ENCODE measurements at regions not wholly inside any gene's neighbourhood (a gene's known extent, or its start where the extent isn't known, plus 50 kb on each side); places are given as distances from the start of the nearest gene placed in this dataset.
"Not testable (repeated sequence)": the region's sequence is repeated elsewhere in the genome, so short reads cannot be mapped to it uniquely, and the experiment has no call there.

DNA sequence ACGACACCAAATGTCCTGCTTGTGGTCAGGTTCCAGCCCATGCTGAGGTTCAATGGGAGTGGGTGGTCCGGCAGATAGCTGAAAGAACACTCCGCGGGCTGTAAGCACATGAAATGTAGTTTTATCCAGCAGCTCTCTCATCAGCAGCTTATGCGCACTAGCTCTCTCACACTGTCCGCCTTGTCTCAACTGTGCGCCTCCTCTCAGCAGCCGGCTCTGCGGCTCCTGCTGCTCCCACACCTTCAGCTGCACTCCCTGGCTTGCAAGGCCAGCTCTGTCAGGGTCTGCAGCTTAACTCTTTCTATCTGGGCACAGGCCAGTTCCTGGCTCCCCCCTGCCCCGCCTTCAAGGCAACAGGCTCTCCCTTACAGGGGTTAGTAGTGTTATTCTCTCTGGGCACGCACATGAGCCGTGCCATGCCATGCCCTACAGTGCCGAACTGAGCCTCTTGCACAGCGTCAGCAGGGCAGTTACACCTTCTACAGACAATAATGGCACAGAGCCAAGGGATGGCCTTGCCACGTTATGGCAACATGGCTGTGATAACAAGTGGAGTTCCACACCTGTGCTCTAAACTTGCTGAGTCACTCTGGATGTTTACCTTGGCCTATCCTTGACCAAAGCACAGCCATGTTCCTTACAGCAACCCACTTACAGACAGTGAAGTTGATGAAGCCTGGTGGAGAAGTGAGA, 84.0 kb upstream of the LRFN2 start:
- no peak for DNase-seq

DNA sequence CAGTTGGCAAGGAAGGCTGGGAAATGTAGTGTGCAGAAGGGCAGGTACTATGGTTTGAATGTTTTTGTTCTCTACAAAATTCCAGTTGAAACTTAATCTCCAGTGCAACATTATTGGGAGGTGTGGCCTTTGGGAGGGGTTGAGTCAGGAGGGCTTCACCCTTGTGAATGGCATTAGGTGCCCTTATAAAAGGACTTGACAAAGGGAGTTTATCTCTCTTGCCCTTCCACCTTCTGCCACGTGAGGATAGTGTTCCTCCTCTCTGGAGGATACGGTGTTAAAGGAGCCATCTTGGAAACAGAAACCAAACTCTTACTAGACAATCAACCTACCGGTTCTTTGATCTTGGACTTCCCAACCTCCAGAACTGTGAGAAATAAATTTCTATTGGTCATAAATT, 82.2 kb upstream of the LRFN2 start:
- DNase-seq = no peak

DNA sequence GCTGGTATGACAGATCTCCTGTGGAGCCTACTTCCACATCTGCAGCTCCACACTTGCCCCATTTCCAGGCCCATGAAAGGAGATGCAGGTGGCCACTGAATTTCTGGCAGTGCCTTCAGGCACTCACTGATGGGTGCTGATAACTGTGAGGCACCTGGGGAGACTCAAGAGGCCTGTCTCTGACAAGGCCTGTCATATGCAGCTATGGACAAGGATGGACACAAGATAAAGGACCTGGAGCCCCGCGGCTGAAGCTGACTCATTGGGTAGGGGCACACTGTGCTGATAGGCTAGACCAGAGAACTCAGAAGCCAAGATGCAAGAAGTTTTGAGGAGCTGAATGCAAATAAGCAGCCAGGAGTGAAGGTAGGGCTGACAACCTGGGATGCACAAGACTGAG, 81.0 kb upstream of the LRFN2 start:
- DNase-seq = no peak

DNA sequence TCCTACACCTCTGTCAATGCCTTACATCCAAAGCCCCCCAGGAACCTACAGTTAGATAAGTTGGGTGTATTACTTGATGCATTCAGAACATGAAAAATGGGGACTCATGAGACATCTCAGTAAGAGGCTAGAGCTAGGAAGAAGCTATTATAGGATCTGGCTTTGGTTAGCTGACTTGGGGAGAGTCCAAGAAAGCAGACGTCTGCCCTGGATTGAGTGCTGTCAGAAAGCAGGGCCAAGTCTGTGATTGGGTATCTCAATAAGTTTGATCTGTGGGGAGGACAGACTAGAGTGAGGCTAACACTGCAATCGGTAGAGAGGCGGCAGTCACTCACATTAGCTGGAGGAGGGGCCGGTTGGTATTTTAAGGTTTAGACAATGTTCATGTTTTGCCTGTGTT, 79.4 kb upstream of the LRFN2 start:
- no peak for DNase-seq

DNA sequence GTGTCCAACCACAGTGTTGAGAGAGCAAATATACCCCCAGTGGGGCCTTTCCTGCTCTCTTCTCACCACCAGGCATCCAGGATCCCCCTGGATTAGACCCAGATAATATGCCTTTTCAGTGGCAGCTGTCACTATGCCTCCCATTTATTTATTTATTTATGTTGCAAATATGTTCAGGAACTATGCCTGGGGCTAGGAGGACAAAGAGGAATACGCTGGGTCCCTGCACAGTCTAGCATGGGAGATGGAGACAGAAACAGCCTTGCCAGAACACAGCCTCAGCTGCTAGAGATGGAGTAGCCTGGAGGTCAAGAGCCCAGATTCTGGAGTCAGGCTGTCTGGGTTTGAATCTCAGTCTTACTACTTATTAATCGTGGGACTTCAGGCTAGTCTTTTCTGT, 74.6 kb upstream of the LRFN2 start:
- no peak for DNase-seq

DNA sequence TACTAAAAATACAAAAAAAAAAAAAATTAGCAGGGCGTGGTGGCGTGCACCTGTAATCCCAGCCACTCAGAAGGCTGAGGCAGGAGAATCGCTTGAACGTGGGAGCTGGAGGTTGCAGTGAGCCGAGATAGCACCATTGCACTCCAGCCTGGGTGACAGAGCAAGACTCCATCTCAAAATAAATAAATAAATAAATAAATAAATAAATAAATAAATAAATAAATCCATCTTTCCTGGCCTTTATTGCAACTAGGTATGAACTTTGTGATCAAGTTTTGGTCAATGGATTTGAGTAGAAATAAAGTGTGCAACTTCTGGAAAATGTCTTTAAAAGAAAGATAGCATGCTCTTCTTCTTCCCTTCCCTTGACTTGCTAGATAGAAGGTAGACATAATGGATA, 69.6 kb upstream of the LRFN2 start:
- DNase-seq = not testable (repeated sequence)

DNA sequence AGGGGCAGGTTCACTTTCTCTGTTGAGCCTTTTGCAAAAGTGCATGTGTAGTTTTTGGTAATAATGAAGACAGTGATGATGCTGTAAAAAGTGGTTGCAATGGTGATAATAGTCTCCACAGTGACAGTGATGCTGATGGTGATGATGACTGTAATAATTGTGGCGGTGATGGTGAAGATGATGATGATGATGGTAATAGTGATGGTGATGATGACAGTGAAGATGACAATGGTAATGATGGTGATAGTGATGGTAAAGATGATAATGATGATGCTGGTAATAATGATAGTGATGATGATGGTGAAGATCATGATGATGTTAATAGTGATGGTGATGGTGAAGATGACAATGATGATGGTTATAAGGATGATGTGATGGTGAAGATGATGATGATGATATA, 67.7 kb upstream of the LRFN2 start:
- no peak for DNase-seq

DNA sequence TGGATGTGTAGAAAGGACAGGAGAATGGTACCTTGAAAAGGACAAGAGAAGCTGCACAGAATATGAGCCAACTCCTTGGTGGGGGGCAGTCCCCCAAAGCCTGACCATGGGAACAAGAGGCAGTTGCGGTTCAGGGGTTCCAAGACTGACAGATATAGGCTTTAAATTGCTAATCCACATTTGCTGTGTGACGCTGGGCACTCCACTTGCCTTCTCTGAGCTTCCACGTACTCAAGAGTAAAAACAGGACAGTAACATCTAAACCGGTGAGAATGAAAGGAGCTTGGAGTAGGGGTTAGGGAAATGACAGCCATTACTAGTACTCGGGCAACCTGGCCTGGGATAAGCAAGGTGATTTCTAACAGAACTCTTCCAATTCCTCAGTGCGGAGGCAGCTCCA, 57.9 kb upstream of the LRFN2 start:
- no peak for DNase-seq

DNA sequence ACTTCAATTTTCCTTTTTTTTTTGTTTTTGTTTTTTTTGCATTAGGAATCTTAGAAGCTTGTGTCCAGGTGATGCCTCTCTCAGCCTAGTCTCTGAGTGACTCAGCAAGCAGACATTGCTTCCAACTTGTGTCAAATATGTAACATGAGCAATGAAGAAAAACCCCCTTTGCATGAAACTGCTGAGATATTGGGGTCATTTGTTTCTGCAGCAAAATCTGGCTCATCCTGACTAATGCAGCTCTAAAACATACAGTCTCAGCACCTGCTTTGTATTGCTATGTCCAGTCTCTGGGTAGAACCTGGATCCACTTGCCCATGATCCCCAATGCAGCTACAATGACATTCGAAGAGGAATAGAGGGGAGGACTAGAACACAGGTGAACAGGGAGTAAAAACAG, 55.7 kb upstream of the LRFN2 start:
- no peak for DNase-seq

DNA sequence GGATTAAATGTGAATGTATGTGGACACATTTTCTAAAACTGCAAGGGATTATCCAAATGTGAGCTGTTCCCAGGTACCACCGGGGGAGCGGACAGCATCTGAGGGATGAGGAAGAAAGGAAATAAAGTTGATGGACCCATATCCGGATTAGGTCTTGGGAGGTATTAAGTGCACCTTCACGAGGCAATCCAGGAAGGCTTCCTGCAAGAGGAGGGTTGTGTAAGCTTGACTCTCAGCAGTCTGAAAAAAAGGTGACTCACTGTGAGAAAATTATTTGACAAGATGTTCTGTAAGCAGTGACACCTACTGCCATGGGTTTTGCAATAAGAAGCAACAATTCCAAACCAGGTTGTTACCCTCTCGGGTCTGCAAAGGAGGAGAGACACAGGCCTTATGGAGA, 55.0 kb upstream of the LRFN2 start:
- no peak for DNase-seq

DNA sequence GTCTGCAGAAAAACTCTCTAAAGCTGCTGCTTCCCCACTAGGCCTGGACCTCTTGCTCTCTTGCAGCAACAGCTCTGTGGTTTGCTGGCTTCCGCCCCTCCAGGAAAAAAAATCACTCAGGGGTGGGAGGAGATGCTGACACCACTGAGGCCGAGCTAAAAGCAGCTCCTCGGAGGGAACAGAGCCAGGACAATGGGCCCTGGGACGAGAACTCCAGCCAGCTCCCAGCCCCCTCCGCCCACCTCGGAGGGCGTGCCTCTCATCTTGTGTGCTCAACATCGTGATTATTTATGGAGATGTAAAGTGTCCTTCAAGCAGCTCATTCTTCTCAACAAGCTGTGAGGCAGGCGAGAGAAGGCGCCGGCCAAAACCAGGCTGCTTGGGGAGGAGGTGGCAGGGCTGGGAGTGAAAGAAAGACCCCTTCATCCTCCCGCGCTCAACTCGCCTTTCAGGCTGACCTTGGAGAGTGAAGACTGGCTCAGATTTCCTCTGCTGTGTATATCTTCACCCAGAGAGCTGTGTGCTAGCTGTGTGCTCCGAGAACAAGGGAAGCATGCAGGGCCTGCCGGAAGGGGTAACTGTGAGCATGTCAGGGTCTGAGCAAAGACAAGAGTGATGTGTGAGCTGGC, 53.5 kb upstream of the LRFN2 start:
- peak in 1 of 2 experiments; percentile 18 for DNase-seq
